Stimulated activated CD4-positive, alpha-beta T cell treated with anti-CD3 and anti-CD28 coated beads, Interleukin-15, amount 100 ng/mL, for 1 hour (primary cell): ENCODE measurements at regions not wholly inside any gene's neighbourhood (a gene's known extent, or its start where the extent isn't known, plus 50 kb on each side); places are given as distances from the start of the nearest gene placed in this dataset.

Experiments
- DNase-seq, 2 donors: peaks; one replicate each; pipeline ENCODE4 v3.0.0-alpha.2; 2020; ENCODE audit warnings: low read depth in 1 of 2, low spot score in 1 of 2

DNA sequence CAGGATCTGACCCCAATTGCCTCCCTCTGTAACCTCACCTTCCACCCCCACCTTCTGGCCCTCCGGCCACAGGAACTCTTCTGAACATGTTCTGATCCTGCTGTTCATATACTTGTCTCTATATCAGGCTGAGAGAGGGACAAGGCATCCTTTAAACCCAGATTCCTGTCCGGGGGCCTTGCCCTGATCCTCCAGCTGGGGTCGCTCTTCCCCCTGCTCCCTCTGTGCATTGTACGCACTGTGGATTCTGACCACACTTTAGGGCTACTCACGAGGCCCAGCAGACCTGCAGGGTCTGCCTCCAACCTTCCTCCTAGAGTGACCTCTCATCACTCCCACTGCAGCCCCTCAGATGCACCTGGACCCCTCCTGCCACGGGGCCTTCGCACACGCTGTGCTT, 269.3 kb downstream of the UQCRFS1 start:
- DNase-seq = no peak

DNA sequence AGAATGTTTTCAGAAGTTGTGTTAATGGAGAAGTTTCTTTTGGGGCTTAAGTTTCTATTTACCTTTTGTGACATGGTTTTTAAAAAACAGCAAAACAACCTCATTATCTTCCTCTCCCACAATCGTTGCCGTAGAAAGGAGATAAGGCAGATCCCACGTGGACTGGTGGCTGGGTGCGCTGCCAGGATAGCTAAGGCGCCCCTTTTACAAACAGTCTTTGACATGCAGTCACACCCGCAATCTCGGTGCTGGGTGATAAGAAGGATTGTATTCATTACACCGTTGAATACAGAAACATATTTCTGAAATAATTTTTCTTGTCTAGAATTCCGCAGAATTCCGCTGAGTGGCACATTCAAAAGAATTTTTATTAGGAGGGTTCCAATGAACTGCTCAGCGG, 271.1 kb downstream of the UQCRFS1 start:
- DNase-seq = no peak

DNA sequence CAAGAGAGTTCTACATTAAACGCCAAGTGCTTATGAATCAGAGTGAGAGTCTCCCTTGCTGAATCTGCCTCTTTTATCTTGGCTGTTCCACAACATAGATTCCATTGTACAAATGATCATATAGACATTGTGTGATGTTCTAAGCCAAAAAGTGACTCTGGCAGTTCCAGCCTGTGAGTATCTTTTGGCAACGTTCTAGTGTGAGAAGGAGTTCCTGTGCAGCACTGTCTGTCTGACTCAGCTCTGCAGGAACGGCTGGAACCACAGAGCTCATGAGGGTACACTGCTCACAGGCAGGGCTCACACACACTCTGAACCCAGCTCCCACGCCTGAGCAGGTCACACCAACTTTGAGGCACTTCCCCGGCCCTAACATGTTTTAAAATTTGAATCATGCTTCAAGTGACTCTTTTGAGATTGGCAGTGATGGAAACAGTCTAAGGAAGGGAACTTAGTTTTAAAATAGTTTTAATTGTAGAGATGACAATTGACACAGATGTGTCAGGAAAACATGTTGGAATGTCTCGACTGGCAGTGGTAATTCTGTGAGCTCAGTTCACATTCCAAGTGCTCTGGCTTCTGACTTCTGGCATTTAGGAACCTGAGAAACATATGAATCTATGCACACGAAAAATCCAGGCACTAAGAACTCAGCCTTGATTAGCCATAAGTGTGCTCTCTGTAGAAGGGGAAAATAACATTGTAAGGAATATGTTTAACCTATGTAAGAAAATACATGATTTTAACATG, 272.0 kb downstream of the UQCRFS1 start:
- DNase-seq = no peak

DNA sequence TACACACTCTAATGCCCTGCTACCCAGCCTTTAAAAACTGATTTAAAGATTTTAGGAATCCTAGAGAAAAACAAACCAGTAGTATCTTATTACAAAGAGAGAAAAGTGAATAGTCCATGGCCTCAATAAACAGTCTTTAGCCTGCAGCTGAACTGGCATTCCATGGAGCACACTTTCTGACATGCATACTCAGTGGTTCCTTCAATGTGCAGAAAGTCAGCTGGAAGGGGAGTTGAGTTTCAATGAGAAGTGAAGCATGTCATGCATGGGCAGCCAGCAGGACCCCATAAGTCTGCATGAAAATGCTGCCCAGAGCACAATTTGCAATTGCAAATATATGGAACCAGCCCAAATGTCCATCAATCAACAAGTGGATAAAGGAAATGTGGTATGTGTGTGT, 273.7 kb downstream of the UQCRFS1 start:
- DNase-seq = no peak

DNA sequence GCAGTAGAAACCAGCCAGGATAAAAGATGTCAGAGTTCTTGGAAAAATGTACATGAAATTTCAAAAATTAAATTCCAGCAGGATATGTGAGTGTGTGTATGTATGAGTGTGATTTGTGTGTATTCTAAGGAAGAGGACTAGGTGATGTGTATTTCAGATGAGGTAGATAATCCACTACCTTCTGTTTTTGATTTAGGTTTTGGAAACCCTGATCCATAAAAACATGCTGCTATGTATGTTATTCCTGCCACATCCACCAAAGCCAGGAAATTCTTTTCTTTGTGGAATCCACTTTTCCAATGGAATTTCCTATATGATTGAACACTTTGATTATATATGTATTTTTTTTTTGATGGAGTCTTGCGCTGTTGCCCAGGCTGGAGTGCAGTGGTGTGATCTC, 276.9 kb downstream of the UQCRFS1 start:
- no peak for DNase-seq

DNA sequence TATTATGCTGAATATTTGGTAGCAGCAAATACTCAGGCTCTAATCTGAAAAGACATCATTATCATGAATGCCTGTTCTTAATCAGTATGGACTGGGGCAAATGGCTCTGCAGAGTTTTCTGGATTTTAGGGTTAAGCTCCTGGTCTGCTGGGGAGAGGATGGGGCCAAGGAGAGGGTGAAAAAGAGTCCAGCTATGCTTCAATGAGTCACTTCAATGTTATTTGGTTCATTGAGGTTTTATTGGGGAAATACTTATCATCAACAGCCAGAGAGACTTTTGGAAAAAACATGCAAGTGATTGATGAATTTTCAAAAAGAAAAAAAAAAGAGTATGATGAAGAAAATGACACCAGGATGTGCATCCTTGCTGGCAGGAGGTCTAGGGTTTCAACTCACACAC, 278.3 kb downstream of the UQCRFS1 start:
- DNase-seq = no peak

DNA sequence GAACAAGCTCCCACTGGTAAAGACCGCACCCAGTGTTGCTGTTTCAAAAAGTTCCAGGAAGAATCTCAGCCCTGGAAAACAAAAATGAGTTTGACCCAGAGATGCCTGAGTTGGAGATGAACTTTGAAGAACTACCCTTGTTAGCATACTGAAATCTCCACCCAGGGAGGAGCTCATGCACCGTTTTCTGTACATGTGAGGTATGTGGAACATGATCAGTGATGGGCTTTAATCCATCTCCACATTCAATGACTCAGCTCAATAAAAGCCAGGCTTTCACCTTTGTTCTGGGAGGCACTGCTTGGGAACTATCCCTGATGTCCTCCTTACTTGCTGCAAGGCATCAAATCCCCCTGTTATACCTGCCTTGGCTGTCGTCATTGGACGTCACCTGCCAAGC, 279.9 kb downstream of the UQCRFS1 start:
- DNase-seq = no peak

DNA sequence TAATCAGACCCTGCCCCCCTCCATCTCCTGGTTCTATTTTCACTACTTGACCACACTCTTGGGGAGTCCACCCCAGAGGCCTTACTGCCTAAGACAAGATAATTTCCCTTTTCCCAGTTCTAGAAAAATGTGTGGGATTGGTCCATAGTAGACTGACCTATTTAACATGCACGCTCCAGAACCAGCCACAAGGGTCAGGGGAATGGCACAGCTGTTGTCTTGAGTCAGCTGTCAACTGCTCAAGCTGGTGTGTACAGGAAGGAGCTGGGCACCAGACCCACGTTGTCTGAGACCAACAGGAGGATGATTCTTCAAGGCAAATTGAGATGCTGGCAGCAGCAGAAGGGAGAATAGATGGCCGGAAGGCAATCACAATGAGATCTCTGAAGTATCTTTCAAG, 280.5 kb downstream of the UQCRFS1 start:
- DNase-seq = no peak

DNA sequence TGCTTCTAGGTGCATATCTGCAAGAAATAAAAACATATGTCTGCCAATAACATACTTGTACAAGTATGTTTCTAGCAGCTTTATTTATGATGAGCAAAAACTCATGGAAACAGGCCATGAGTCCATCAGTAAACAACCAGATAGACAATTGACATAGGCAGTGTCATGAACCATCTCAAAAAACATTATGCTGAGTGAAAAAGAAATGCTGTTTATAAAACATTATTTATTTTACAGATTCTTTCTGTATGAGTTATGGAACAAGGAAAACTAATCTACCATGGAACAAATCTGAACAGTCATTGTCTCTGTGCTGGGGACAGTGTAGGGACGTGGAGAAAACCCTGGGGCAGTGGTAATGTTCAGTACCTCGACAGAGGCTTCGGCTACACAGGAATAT, 283.9 kb downstream of the UQCRFS1 start:
- DNase-seq = no peak

DNA sequence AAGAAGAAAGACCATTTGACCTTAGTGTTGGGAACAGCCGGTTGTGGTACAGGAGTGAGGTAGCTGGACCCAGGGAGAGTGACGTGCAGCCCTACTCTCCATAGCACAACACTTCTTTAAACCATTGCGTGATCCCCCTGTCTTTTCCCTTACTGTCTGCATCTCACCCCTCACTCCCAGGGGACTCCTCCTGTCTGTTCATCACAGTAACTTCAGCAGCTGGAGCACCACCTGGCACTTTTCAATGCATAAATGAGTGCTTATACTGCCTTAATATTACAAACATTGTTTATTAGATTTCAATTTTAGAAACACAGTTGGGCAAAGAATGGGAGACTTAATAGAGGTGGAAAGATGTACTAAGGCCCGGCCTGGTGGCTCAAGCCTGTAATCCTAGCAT, 285.5 kb downstream of the UQCRFS1 start:
- DNase-seq = no peak

DNA sequence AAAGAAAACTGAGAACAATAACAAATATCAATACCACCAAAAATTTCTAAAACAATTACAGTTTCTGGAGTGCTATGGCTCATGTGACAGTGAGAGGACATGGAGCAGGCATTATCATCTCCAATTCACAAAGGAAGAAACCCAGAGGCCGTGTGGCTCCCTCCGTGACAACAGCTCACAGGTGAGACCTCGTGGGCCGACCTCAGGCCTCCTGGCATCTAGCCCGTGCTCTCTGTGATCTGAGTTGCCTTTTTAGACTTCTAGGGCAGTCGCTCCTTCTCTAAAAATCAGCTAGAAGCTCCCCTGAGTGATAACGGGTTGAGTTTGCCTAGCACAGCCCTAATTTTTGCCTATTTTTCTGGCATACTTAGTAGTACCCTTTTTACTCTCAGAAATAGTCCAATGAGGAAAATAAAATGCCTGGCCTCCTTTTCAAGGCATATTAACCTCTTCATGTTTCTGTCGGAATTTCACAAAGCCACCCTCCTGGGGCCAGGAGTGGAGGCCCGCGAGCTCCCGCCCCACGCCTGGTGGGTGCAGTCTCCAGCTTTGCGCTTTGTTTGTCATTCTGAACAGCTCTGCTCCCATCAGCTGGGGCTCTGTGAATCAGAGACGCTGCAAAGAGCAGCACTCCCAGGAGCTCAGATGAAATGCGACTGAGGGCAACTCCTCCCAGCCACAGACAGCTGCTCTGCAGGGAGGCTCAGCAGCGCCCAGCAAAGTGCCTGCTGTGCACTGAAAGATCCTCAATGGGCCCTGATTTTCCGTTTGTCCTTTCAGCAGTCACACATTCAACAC, 292.5 kb downstream of the UQCRFS1 start:
- DNase-seq = no peak

DNA sequence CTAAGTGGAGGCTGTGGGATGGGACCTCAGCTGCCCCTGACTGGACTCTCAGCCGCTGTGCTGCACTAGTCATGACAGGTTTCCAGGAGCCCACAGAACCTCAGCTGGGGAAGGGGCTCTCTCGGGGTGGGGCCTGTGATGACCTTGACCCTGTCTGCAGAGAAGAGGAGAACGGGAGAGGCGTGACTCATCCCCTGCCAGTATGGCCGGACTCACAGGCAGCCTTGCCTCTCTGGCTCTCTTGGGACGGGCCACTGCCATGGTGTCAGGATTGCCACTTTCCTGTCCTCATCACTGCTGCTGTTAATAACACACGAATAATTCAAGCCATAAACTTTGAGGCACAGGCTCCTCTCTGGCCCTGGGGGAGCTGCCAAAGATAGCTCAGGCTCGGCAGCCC, 295.3 kb downstream of the UQCRFS1 start:
- DNase-seq = no peak

DNA sequence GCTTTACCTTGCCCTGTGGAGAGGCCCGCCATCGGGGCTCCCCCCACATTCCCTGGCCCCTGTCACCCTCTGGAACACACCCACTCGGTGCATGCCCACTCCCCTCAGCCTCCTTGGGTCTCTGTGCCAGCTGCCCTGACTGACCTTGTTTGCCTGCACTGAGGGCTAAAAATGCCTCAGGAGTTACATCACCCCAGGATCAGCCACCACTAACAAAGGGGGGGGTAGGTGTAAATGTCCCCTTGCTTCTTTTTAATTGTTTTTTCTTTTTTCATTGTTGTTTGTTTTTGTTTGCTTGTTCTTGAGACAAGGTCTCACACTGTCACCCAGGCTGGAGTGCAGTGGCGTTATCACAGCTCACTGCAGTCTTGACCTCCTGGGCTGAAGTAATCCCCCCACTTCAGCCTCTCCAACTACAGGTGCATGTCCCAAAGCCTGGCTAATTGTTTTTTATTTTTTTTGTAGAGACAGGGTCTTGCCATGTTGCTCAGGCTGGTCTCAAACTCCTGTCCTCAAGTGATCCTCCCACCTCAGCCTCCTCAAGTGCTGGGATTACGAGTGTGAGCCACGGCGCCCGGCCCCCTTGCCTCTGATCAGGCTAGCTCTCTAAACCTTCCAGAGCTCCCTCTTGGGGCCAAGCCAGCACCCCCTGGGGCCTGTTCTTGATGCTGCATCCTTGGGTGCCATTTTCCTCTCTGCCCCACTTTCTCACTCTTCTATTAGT, 297.1 kb downstream of the UQCRFS1 start:
- no peak for DNase-seq

DNA sequence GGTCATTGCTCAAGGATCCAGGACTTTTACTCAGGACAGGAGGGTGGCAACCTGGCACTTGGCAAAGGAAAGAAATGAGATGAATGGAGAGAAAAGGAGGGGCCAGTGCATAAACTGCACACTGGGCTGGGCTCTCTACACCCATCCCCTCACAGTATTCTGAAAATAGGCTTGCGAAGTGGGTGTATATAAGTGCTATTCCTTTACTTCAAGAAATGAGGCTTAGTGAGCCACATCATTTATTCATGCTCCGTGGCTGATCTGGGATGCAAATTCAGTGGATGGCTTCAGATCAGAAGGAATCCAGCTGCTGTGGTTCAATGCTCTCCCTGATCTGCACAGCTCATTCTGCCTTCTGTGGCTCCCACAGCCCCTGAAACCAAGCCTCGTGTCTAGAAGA, 297.7 kb downstream of the UQCRFS1 start:
- no peak for DNase-seq

DNA sequence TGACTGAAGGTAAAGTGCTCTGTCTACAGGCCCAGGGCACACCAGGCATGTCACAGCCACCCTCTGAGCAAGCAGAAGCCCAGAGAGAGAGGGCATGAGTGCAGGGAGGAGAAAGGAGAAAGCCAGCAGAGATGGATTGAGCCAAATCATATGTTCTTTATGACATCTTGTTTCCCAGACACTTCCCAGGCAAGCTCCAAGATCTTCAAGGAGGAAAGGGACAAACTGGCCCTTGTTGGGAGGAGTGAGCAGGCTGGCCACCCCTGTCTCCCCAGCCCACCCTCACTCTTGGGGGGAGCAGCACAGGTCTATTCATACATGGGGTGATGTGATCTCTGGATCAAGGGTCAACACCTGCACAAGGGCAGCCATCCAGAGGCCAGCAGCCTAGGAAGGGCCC, 298.8 kb downstream of the UQCRFS1 start:
- DNase-seq = no peak

DNA sequence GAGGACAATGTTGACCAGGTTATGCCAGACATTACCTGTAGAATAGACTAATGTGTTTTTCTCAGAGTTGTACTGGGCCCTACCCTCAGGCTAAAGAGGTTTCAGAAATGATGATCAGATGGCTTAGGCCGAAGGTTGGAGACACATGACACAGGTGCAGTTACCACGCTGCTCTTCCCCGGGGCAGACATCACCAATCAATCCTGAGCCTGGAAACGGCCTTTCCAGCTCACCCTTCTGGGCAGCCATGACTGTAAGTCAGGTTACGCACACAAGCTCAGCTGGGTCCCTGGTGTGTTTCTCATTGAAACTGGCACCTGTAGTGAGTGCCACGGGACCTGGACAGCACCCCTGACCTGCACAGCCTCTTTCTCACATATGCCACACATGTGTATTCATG, 299.3 kb downstream of the UQCRFS1 start:
- no peak for DNase-seq

DNA sequence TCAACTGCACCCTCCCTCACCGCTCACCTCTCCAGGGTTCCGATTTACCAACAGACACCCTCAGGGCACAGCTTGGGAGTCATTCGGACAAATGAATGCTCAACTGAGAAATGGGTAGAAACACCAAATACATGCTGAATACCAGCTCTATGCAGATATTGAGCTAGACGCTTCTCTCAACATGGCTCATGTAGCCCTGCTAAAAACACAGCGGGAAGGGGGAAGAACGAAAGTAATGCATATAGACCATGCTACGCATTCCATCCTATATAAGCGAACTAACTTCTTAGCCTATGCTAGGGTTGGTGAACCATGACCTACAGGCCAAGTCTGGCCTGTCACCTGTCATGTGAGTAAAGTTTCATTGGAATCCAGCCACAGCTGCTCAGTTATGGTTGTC, 304.0 kb downstream of the UQCRFS1 start:
- DNase-seq = no peak

DNA sequence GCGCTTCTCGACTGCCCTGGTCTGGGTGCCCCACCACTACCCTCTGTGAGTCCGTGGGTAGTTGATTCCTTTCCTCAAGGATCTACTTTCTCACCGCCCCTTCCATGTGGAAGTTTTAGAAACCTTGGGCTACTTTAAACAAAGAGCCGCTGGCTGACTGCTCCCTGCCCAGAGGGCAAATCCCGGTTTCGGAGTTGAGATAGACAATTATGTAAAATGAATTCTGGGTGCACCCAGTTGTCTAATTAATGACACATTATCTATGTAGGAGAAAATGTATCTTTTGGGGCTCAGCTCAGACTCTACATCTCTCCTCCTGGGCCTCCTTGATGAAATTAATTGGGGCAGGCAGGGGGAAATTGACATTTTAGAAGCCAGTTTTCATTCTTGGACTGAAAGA, 305.4 kb downstream of the UQCRFS1 start:
- DNase-seq = no peak

DNA sequence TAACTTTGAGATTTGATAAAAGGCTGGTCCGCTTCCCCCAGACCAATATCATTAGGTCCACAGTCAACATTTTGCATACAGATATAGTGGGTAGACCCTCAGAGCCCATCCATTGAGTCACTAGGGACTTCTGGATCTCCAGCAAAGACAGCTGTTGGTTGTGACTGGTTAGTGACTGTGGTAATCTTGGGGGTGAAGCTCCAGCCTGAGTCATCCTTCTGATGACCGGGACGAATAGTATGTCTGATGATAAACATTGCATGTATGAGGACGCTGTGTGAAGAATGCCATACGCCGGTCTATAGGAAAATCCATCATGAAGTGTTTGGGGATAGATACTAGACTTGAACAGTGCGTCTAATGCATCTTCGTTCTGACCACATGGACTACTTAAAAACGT, 307.0 kb downstream of the UQCRFS1 start:
- no peak for DNase-seq

DNA sequence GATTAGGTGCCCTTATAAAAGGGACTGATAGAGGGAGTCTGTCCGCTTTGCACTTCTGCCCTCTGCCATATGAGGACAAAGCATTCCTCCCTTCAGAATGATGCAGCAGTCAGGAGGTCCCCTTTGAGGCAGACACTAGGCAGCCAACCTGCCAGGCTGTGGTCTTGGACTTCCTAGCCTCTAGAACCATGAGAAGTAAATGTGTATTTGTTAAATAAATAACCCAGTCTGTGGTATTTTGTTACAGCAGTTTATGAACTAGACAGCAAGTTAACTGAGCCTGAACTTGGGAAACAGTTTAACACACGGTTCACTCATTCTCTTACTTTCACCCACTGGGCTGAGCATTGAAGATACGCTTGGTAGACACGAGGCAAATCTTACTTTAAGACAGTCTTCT, 313.2 kb downstream of the UQCRFS1 start:
- no peak for DNase-seq

DNA sequence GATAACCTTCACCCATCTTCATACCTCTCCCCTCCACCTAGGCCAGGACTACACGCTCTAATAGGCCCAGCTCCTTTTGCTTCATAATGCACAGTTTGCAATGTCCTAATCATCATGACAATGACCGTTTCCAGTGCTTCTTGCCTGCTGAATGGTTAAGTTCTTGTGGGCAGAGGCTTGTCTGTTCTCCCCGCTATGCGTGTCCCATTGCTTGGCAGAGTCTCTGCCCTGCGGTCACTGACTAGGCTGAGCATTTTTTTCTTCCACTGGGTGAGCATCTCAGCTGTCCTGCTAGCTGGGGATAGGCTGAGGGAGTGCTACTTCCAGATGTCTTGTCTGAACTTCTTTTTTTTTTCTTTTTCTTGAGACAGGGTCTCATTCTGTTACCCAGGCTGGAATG, 314.7 kb downstream of the UQCRFS1 start:
- DNase-seq = no peak
